HG03025 (cell line): ENCODE measurements at regions not wholly inside any gene's neighbourhood (a gene's known extent, or its start where the extent isn't known, plus 50 kb on each side); places are given as distances from the start of the nearest gene placed in this dataset.
"Not testable (repeated sequence)": the region's sequence is repeated elsewhere in the genome, so short reads cannot be mapped to it uniquely, and the experiment has no call there.

Source experiments
- ATAC-seq: cut with Tn5 transposase; IDR thresholded peaks from one replicate; pipeline ENCODE4 v1.9.1; 2021; ENCODE audit warnings: mild to moderate bottlenecking, moderate library complexity; ENCODE audit not compliant: unreplicated experiment, low FRiP score

DNA sequence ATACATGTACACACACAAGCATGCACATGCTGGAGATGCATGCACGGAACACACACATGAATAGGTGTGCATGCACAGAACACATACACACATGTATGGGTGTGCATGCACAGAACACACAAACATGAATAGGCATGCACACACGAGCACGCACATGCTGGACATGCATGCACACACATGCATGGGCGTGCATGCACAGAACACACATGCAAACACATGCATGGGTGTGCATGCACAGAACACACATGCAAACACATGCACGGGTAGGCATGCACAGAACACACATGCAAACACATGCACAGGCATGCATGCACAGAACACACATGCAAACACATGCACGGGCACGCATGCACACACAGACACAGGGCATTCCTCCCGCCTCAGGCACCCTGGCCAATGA lies 382.3 kb downstream of the IRX2 start:
- no peak for ATAC-seq

GRCh38 chr5:2366816-2367215 lies 384.7 kb downstream of the IRX2 start:
- ATAC-seq, result no peak

GRCh38 chr5:2357309-2357708 lies 394.2 kb downstream of the IRX2 start:
- ATAC-seq, result no peak

GRCh38 chr5:2355859-2356258 lies 395.6 kb downstream of the IRX2 start:
- no peak for ATAC-seq

DNA sequence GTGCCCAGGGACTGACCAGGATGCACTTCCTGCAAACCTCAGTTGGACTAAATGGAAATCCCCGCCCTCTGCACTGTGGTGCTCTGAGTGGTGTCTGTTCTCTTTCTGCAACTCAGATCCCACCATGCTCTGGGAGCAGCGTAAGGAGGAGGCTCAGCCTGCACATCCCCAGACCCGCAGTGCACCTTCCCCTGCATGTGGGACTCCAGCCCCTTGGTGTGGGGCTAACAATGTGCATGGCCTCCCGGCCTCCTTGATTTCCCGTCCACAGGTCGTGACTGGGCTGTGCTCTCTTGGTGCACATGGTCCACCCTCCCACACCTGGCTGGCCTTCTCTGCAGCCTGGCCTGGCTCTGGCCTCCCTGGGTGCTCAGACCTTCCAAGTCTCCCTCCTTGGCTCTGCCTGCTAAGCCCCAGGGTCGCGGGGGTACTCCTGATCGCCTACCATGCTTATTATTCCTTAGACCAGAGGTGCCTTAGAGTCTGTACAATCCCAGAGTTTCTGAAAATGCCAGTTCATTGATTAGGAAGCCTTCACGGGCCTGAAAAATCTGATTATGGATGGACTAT lies 397.5 kb downstream of the IRX2 start:
- ATAC-seq, result no peak

DNA sequence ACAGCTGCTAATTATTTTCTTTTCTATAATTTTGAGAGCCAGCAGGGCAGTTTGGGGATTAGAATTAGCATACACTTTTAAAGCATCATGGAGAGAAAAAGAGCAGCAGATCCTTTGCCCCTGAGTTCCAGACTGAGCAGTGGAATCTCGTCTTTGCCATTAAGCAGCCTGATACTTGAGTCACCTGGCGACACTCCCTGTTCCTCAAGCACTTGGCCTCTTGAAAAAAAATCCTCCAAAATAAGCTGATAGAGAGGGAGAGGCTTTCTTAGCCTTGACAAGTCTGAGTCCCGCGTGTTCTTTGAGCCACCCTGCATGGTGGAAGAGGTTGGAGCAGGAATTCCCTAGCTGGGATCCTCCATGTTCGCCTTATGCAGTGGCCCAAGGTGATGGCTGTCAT lies 398.3 kb downstream of the IRX2 start:
- no peak for ATAC-seq

DNA sequence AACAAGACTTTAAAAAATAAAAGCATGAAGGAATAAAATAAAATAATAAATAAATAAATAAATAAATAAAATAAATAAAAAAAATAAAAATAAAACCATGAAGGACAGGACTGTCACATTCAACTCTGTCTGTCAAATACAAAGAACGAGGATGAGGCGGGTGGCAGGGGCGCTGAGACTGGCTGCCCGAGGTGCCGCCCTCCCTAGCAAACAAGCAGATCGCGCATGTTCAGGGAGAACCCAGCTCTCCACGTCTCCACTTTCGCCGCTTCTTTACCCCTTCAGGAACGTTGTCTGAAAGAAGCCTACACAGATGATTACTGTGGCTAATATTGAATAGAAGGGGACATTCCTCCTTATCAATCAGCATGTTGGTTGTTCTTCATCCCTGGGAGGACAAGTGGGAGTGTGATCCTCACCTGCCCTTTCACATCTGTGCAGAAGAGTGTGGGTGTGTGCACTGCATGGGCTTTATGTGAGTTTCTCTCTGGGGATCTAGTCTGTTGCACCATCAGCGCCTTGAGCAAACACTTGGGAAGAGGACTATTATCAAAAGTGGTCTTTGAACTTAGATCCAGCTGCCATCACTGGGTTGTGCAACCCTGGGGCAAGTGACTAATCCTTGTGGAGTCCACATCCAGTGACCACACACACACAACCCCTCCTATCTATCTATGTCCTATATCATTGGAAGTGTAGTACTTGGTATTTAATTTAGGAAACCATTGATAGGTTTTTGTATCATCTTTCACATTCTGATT lies 399.2 kb downstream of the IRX2 start:
- no peak for ATAC-seq

DNA sequence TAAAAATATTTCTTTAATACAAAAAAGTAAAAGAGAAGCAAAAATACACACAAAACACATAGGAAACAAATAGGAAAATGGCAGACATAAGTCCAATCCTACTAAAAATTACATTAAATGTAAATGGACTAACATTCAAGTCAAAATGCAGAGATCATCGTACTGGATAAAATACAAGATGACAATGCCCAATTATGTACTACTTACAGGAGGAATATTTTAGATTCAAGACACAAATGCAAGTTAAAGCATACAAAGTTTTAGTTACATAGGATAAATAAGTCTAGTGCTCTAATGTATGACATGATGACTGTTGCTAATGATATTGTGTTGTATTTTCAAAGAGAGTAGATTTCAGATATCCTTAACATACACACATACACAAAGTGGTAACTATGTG lies 401.7 kb downstream of the IRX2 start:
- ATAC-seq, result not testable (repeated sequence)

DNA sequence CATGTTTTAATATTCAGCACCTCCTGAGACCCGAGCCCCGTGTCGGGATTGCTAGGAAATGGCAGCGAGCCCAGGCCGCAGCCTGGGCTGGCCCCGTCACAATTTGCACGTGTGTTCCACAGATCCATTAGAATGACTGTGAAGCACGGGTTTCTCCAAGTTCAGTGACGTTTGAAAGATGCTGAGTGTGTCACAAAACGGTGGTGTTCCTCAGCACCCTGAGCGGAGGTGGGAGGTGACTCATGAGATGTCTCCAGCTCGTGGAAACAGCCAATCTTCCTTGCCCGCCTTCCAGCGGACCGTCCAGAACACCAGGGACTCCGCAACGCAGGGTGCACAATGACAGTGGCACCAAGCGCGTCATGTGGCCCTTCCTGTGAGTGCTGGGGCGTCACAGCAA lies 412.8 kb downstream of the IRX2 start:
- ATAC-seq, result no peak

DNA sequence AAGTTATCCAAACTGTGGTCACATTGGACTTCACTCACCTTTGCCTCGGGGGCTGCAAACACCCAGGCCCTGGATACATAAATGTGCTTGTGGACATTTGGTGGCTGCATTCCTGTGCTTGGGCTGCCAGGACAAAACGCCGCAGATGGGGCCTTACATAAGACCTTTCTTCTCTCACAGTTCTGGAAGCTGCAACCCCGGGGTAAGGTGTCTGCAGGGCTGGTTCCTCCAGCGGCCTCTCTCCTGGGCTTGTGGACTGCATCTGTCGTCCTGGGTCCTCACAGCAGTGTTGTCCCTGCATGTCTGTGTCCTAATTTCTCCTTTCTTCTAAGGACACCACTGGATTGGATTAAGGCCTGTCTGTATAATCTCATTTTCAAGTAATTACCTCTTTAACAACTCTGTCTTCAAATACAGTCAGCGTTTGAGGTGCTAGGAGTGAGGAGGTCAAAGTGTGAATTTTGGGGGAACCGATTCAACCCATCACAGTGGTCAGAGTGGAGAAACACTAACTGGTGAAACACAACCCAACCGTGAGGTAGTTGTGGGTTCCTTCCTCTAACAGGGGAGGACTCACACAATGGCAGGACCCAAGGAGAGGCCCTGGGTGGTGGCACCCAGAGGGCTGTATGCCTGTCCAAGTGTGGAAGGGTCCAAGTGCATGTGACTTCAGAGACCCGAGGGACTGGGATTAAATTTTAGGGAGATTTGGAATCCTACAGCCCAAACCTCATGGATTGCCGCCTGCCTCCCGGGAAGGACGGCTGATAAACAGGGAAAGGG lies 415.6 kb downstream of the IRX2 start:
- ATAC-seq, result no peak

- no peak for ATAC-seq
These were observed 416.2 kb downstream of the IRX2 start for GRCh38 chr5:2335125-2335732.

DNA sequence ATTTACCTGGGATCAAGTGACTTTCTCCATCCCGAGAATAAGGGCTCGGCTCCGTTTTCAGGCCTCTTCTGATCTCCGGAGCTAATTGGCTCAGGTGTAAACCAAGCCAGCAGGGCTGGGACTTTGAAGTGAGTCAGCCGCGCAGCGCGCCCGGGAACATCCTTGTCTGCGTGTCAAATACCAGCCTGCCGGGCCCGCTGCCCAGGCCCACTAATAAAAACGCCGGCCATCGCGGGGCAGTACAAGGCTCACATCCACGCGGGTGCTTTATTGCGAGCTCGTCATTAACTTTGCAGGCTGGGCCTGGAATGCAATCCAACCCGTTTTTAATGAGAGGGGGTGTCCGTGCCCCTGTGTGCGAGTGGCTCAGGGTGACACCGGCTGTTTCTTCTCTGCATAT lies 416.8 kb downstream of the IRX2 start:
- ATAC-seq, result no peak

GRCh38 chr5:2333291-2333690 lies 418.2 kb downstream of the IRX2 start:
- ATAC-seq, result no peak

DNA sequence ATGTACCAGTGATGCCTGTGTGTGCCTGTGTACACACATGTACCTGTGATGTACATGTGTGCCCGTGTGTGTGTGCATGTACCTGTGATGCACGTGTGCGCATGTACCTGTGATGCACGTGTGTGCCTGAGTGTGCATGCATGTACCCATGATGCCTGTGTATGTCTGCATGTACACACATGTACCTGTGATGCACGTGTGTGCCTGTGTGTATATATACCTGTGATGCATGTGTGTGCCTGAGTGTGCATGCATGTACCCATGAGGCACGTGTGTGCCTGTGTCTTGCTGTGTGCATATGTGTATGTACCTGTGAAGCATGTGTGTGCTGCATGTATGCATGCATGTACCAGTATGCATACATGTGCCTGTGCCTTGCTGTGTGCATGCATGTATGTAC lies 419.0 kb downstream of the IRX2 start:
- no peak for ATAC-seq

- ATAC-seq, result no peak
These were observed 420.9 kb downstream of the IRX2 start for GRCh38 chr5:2330325-2331130.

DNA sequence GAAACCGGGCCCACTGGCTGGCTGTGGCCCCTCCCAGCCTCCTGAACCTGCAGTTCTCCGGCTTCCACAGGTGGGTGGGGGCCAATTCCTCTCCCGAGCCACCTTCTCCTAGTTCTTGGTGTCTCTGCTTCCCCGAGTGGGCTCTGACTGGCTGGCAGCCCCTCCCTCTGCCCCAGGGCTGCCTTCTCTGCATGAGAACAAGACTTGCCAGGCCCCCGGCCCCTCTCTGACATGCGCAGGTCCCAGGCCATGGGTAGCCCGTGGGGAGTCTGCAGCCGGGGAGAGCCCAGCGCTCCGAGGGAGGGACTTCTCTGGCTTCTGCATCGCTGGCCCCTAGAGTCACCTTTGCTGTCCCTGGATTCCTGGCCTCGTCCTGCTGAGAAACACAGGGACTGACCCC lies 421.7 kb downstream of the IRX2 start:
- no peak for ATAC-seq

DNA sequence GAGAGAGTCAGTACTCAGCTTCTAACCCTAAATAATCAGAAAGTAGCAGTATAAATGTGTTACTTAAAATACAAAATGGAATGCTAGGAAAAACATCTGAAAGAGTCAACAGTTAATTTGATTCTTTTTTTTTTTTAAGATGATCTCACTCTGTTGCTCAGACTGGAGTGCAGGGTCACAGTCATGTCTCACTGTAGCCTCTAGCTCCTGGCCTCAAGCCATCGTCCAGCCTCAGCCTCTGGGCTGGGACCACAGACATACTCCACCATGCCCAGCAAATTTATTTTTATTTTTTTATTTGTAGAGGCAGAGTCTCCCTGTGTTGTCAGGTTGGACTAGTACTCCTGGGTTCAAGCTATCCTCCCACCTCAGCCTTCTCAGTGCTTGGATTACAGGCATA lies 424.9 kb downstream of the IRX2 start:
- ATAC-seq, result no peak

DNA sequence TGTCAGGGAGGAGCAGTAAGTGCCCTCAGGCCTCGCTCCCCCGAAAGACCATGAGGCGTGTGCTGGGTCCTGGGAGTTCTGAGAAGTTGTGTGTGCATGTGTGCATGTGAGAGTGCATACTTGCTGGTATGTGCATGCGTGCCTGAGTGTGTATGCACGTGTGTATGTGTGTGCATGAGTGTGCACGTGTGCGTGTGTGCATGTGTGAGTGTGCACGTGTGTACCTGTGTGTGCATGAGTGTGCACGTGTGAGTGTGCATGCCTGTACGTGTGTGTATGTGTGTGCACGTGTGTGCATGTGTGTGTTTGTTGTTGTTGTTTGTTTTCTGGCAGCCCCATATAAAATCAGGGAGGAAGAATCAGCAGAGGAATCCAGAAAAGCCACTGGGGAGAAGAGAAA lies 426.7 kb downstream of the IRX2 start:
- ATAC-seq, result no peak

GRCh38 chr5:2320611-2321010 lies 430.9 kb downstream of the IRX2 start:
- ATAC-seq, result no peak

DNA sequence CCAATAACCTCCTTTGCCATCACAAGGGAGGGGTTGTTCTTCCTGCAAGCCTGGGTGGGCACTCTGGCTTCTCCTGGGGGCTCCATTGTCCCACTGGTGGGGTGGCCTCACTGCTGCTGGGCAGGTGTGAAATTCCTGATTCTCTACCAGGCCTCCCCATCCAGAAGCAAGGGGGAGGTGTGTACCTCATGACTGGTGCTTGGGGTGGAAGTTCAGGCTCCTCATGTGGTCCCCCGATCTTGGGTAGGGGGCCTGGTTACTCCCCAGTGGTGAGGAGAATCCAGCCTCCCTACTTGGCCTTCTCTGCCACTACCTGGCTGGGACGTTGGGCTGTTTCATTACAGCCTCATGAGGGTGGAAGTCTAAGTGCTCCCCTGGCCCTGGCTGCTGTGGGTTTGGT lies 433.9 kb downstream of the IRX2 start:
- no peak for ATAC-seq

DNA sequence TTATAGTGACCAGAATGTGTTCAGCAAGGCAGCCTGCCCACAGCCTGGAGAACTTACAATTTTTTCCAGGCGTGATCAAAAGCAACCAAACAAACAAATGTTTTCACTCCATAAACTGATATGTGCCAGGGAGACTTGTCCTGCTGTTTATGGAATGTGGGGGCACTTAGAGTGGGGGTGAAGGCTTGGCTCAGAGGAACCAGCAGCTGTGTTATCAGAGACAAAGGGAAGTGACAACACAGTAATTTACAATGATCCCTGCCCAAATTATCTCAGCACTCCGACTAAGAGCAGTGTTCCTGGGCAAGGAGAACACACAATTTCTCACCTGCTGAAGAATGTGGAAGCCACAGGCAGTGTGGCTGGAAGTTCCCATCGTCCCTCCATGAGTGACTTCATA lies 429.1 kb upstream of the IRX4 start:
- no peak for ATAC-seq
